ENCODE measurements at regions not wholly inside any gene's neighbourhood (a gene's known extent, or its start where the extent isn't known, plus 50 kb on each side); places are given as distances from the start of the nearest gene placed in this dataset.
"Not testable (repeated sequence)": the region's sequence is repeated elsewhere in the genome, so short reads cannot be mapped to it uniquely, and the experiment has no call there.

- no peak overlapping the region for H3K4me3 ChIP-seq (ENCODE audit: low read depth, low read length)
- no peak overlapping the region for H2BK5ac ChIP-seq (ENCODE audit: low read depth, low read length, poor library complexity)
- no peaks in the 10 kb centered on the region for H3K9me3 ChIP-seq (ENCODE audit: insufficient read depth, low read depth, low read length)
- H3K9ac ChIP-seq (ENCODE audit: low read length) = no peak overlapping the region
- no peak overlapping the region for H2AK5ac ChIP-seq (ENCODE audit: low read length)
- no peak overlapping the region for H3K4me2 ChIP-seq (ENCODE audit: low read length)
- no peak overlapping the region for H4K8ac ChIP-seq (ENCODE audit: low read depth, low read length)
- H3K18ac ChIP-seq (ENCODE audit: low read length) = no peak overlapping the region
- H2BK12ac ChIP-seq (ENCODE audit: low read length) = no peak overlapping the region
- no peak overlapping the region for H2BK120ac ChIP-seq (ENCODE audit: insufficient read depth, low read length, poor library complexity)
- H3K79me2 ChIP-seq (ENCODE audit: control insufficient read depth, insufficient read depth, low read length, poor library complexity) = no peaks in the 10 kb centered on the region
- H3K14ac ChIP-seq (ENCODE audit: low read length) = no peak overlapping the region
- no peak overlapping the region for H3K23ac ChIP-seq (ENCODE audit: low read length)
- no CpG with 5 or more reads among the region's 2 CpGs for WGBS (ENCODE audit: extremely low coverage, insufficient coverage, insufficient read length)
- H3K79me1 ChIP-seq (ENCODE audit: low read length) = no peaks in the 10 kb centered on the region
- H4K12ac ChIP-seq (ENCODE audit: low read depth, low read length) = no peak overlapping the region
- H2AFZ ChIP-seq (ENCODE audit: insufficient read depth, low read length, poor library complexity) = no peak overlapping the region
- H3K4ac ChIP-seq (ENCODE audit: low read depth, low read length) = no peak overlapping the region
- no peaks in the 10 kb centered on the region for H3K4me1 ChIP-seq (ENCODE audit: control insufficient read depth in 1 of 2, insufficient read depth in 2 of 2, low read length in 2 of 2)
- no peak for DNase-seq
- H3K27ac ChIP-seq (ENCODE audit: low read depth, low read length) = no peak overlapping the region
- no peaks in the 10 kb centered on the region for H3K27me3 ChIP-seq (ENCODE audit: insufficient read depth, low read length)
- no peak overlapping the region for H4K91ac ChIP-seq (ENCODE audit: low read depth, low read length)
- no peaks in the 10 kb centered on the region for H3K36me3 ChIP-seq (ENCODE audit: control insufficient read depth in 1 of 2, insufficient read depth in 2 of 2, low read length in 2 of 2)
These were observed 146.8 kb downstream of the OTUD1 start for GRCh38 chr10:23585666-23586065.

- H3K9ac ChIP-seq (ENCODE audit: low read length); H3K27me3 ChIP-seq (ENCODE audit: insufficient read depth, low read length); H3K4me1 ChIP-seq (ENCODE audit: control insufficient read depth in 1 of 2, insufficient read depth in 2 of 2, low read length in 2 of 2); H4K8ac ChIP-seq (ENCODE audit: low read depth, low read length); H3K79me2 ChIP-seq (ENCODE audit: control insufficient read depth, insufficient read depth, low read length, poor library complexity); H3K18ac ChIP-seq (ENCODE audit: low read length); H3K79me1 ChIP-seq (ENCODE audit: low read length); H2BK12ac ChIP-seq (ENCODE audit: low read length); H2AK5ac ChIP-seq (ENCODE audit: low read length); H2BK120ac ChIP-seq (ENCODE audit: insufficient read depth, low read length, poor library complexity); H3K23ac ChIP-seq (ENCODE audit: low read length); H2BK5ac ChIP-seq (ENCODE audit: low read depth, low read length, poor library complexity); H3K27ac ChIP-seq (ENCODE audit: low read depth, low read length); H3K4me2 ChIP-seq (ENCODE audit: low read length); DNase-seq; H2AFZ ChIP-seq (ENCODE audit: insufficient read depth, low read length, poor library complexity); H3K4ac ChIP-seq (ENCODE audit: low read depth, low read length); H4K12ac ChIP-seq (ENCODE audit: low read depth, low read length); H3K4me3 ChIP-seq (ENCODE audit: low read depth, low read length); H4K91ac ChIP-seq (ENCODE audit: low read depth, low read length); H3K36me3 ChIP-seq (ENCODE audit: control insufficient read depth in 1 of 2, insufficient read depth in 2 of 2, low read length in 2 of 2); H3K14ac ChIP-seq (ENCODE audit: low read length): not testable (repeated sequence)
- H3K9me3 ChIP-seq (ENCODE audit: insufficient read depth, low read depth, low read length) = peaks cover 14% of the 10 kb centered on the region
- no CpG with 5 or more reads among the region's 10 CpGs for WGBS (ENCODE audit: extremely low coverage, insufficient coverage, insufficient read length)
These were observed 156.4 kb downstream of the OTUD1 start for GRCh38 chr10:23595278-23595677.

- no peak overlapping the region for H3K27ac ChIP-seq (ENCODE audit: low read depth, low read length)
- no peak overlapping the region for H3K4me2 ChIP-seq (ENCODE audit: low read length)
- no peaks in the 10 kb centered on the region for H3K27me3 ChIP-seq (ENCODE audit: insufficient read depth, low read length)
- H3K23ac ChIP-seq (ENCODE audit: low read length) = no peak overlapping the region
- H3K4me3 ChIP-seq (ENCODE audit: low read depth, low read length) = no peak overlapping the region
- no peaks in the 10 kb centered on the region for H3K4me1 ChIP-seq (ENCODE audit: control insufficient read depth in 1 of 2, insufficient read depth in 2 of 2, low read length in 2 of 2)
- H4K8ac ChIP-seq (ENCODE audit: low read depth, low read length) = no peak overlapping the region
- H3K79me2 ChIP-seq (ENCODE audit: control insufficient read depth, insufficient read depth, low read length, poor library complexity) = no peaks in the 10 kb centered on the region
- H4K12ac ChIP-seq (ENCODE audit: low read depth, low read length) = no peak overlapping the region
- WGBS (ENCODE audit: extremely low coverage, insufficient coverage, insufficient read length) = no CpG with 5 or more reads among the region's 2 CpGs
- H3K9ac ChIP-seq (ENCODE audit: low read length) = no peak overlapping the region
- no peaks in the 10 kb centered on the region for H3K79me1 ChIP-seq (ENCODE audit: low read length)
- H2AK5ac ChIP-seq (ENCODE audit: low read length) = no peak overlapping the region
- no peak overlapping the region for H2BK5ac ChIP-seq (ENCODE audit: low read depth, low read length, poor library complexity)
- no peak for DNase-seq
- H2BK120ac ChIP-seq (ENCODE audit: insufficient read depth, low read length, poor library complexity) = no peak overlapping the region
- no peak overlapping the region for H4K91ac ChIP-seq (ENCODE audit: low read depth, low read length)
- no peak overlapping the region for H3K4ac ChIP-seq (ENCODE audit: low read depth, low read length)
- no peak overlapping the region for H2BK12ac ChIP-seq (ENCODE audit: low read length)
- no peak overlapping the region for H3K18ac ChIP-seq (ENCODE audit: low read length)
- no peaks in the 10 kb centered on the region for H3K9me3 ChIP-seq (ENCODE audit: insufficient read depth, low read depth, low read length)
- H2AFZ ChIP-seq (ENCODE audit: insufficient read depth, low read length, poor library complexity) = no peak overlapping the region
- no peaks in the 10 kb centered on the region for H3K36me3 ChIP-seq (ENCODE audit: control insufficient read depth in 1 of 2, insufficient read depth in 2 of 2, low read length in 2 of 2)
- H3K14ac ChIP-seq (ENCODE audit: low read length) = no peak overlapping the region
These were observed 165.7 kb downstream of the OTUD1 start for GRCh38 chr10:23604613-23605012.

- H2AK5ac ChIP-seq (ENCODE audit: low read length) = no peak overlapping the region
- no peak overlapping the region for H4K12ac ChIP-seq (ENCODE audit: low read depth, low read length)
These were observed 167.6 kb downstream of the OTUD1 start for GRCh38 chr10:23606456-23606855.

More at GRCh38 chr10:23606456-23606855, 167.6 kb downstream of the OTUD1 start:
- H3K9ac ChIP-seq (ENCODE audit: low read length) = no peak overlapping the region
- no peak for DNase-seq
- H4K91ac ChIP-seq (ENCODE audit: low read depth, low read length) = no peak overlapping the region
- no peak overlapping the region for H3K4ac ChIP-seq (ENCODE audit: low read depth, low read length)
- H3K9me3 ChIP-seq (ENCODE audit: insufficient read depth, low read depth, low read length) = no peaks in the 10 kb centered on the region
- no peak overlapping the region for H3K27ac ChIP-seq (ENCODE audit: low read depth, low read length)
- H3K79me2 ChIP-seq (ENCODE audit: control insufficient read depth, insufficient read depth, low read length, poor library complexity) = no peaks in the 10 kb centered on the region
- H2BK12ac ChIP-seq (ENCODE audit: low read length) = no peak overlapping the region
- H3K4me2 ChIP-seq (ENCODE audit: low read length) = no peak overlapping the region
- no peaks in the 10 kb centered on the region for H3K79me1 ChIP-seq (ENCODE audit: low read length)
- H2AFZ ChIP-seq (ENCODE audit: insufficient read depth, low read length, poor library complexity) = no peak overlapping the region
- H3K4me3 ChIP-seq (ENCODE audit: low read depth, low read length) = no peak overlapping the region
- H4K8ac ChIP-seq (ENCODE audit: low read depth, low read length) = no peak overlapping the region
- no peaks in the 10 kb centered on the region for H3K4me1 ChIP-seq (ENCODE audit: control insufficient read depth in 1 of 2, insufficient read depth in 2 of 2, low read length in 2 of 2)
- H3K23ac ChIP-seq (ENCODE audit: low read length) = no peak overlapping the region
- no peak overlapping the region for H3K14ac ChIP-seq (ENCODE audit: low read length)
- H2BK120ac ChIP-seq (ENCODE audit: insufficient read depth, low read length, poor library complexity) = no peak overlapping the region
- WGBS (ENCODE audit: extremely low coverage, insufficient coverage, insufficient read length) = no CpG with 5 or more reads among the region's 7 CpGs
- no peaks in the 10 kb centered on the region for H3K36me3 ChIP-seq (ENCODE audit: control insufficient read depth in 1 of 2, insufficient read depth in 2 of 2, low read length in 2 of 2)
- no peaks in the 10 kb centered on the region for H3K27me3 ChIP-seq (ENCODE audit: insufficient read depth, low read length)
- no peak overlapping the region for H3K18ac ChIP-seq (ENCODE audit: low read length)
- no peak overlapping the region for H2BK5ac ChIP-seq (ENCODE audit: low read depth, low read length, poor library complexity)

Data from trophoblast cell (in vitro differentiated cells and primary cell).